ENCODE measurements at regions not wholly inside any gene's neighbourhood (a gene's known extent, or its start where the extent isn't known, plus 50 kb on each side); places are given as distances from the start of the nearest gene placed in this dataset.

DNA sequence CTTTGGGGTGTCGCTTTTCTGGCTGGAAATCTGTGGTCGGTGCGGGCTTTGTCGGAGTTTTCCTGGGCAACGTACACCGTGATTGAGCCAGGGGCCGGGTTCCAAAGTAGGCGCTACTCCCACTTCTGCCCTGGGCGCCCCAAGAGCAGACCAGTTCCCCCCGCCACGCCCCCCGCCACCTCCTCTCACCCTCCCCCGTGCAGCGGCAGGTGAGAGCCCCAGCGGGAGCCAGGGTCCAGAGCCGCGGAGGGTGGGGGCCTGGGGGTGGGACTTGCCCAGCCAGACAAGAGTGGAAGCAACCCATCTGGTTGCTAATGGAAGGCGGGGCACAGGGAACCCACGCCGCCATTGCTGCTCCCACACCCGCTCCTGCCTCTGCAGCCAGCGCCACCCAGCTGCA lies 2195.9 kb downstream of the PCDH9 start:
- TF ChIP-seq, protein P1, sequence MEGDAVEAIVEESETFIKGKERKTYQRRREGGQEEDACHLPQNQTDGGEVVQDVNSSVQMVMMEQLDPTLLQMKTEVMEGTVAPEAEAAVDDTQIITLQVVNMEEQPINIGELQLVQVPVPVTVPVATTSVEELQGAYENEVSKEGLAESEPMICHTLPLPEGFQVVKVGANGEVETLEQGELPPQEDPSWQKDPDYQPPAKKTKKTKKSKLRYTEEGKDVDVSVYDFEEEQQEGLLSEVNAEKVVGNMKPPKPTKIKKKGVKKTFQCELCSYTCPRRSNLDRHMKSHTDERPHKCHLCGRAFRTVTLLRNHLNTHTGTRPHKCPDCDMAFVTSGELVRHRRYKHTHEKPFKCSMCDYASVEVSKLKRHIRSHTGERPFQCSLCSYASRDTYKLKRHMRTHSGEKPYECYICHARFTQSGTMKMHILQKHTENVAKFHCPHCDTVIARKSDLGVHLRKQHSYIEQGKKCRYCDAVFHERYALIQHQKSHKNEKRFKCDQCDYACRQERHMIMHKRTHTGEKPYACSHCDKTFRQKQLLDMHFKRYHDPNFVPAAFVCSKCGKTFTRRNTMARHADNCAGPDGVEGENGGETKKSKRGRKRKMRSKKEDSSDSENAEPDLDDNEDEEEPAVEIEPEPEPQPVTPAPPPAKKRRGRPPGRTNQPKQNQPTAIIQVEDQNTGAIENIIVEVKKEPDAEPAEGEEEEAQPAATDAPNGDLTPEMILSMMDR (IDR thresholded peaks at IDR 0.05), result no peak
- no peak for TF ChIP-seq EP300 (IDR thresholded peaks at IDR 0.05)
- TF ChIP-seq POLR2A (IDR thresholded peaks at IDR 0.05), result no peak

Data from ovary (tissue), 3 donors.